Loucy (cell line): ENCODE measurements at regions not wholly inside any gene's neighbourhood (a gene's known extent, or its start where the extent isn't known, plus 50 kb on each side); places are given as distances from the start of the nearest gene placed in this dataset.

ENCODE experiments used
- CTCF ChIP-seq: fragments of 200-600 bp; sonication (generic); conservative IDR thresholded peaks from 2 replicates; pipeline ENCODE4 v1.5.1; 2014; ENCODE audit warnings: mild to moderate bottlenecking, antibody characterized with exemption, low read length
- EZH2phosphoT487 ChIP-seq: fragments of 200-600 bp; IDR thresholded peaks from 2 replicates; pipeline ENCODE4 v1.6.1; 2018; ENCODE audit warnings: antibody characterized with exemption, mild to moderate bottlenecking, moderate library complexity, borderline replicate concordance

- TF ChIP-seq CTCF (no peak), EZH2phosphoT487 (no peak)
These were observed 151.8 kb upstream of the NABP1 start for GRCh38 chr2:191526091-191526490.
